Caco-2 (cell line): ENCODE measurements at regions not wholly inside any gene's neighbourhood (a gene's known extent, or its start where the extent isn't known, plus 50 kb on each side); places are given as distances from the start of the nearest gene placed in this dataset.

Experiments
- BruUV-seq: library from RNA; stranded (reverse); fragments of 400-500 nt; replicated peaks from 2 replicates; lab custom pipeline; 2021; lab: Mats Ljungman, UMichigan
- CTCF ChIA-PET: fragments of 300-600 bp; sonication (Branson Sonifier 250); formaldehyde crosslinking; loops from one replicate; lab custom pipeline; 2022; ENCODE audit warnings: antibody characterized with exemption; lab: Charles Lee
- POLR2A ChIA-PET: fragments of 300-600 bp; sonication (Branson Sonifier 250); formaldehyde crosslinking; loops from one replicate; lab custom pipeline; 2022; ENCODE audit warnings: antibody characterized with exemption; lab: Charles Lee
- DNase-seq, 2 experiments: peaks; one replicate each; pipeline versions ENCODE4 v3.0.0 to v3.0.0-alpha.2; 2020 to 2022
- H3K27me3 ChIP-seq: replicated peaks from 2 replicates; pipeline ENCODE4 v1.6.0; 2011; ENCODE audit warnings: low read length; ENCODE audit not compliant: control insufficient read depth, insufficient read depth
- H3K36me3 ChIP-seq: 2 replicates; pipeline ENCODE4 v1.5.1; 2011; ENCODE audit warnings: low read length; ENCODE audit not compliant: control insufficient read depth, insufficient read depth
- H3K4me1 ChIP-seq: fragments of 250-450 bp; sonication (Bioruptor Pico); 2 replicates; pipeline ENCODE4 v1.5.1; 2020; ENCODE audit warnings: mild to moderate bottlenecking
- H3K4me3 ChIP-seq: 2 replicates; pipeline ENCODE4 v1.5.1; 2011; ENCODE audit warnings: low read depth, mild to moderate bottlenecking, control low read depth, low read length
- H3K9me3 ChIP-seq: fragments of 250-450 bp; sonication (Bioruptor Pico); 2 replicates; pipeline ENCODE4 v1.5.1; 2020; ENCODE audit warnings: mild to moderate bottlenecking, moderate library complexity
- H3K27ac Mint-ChIP-seq: one replicate; pipeline ENCODE4 v1.8.0; 2022; ENCODE audit warnings: mixed read lengths; ENCODE audit not compliant: unreplicated experiment
- H3K27me3 Mint-ChIP-seq: one replicate; pipeline ENCODE4 v1.8.0; 2022; ENCODE audit warnings: mixed read lengths; ENCODE audit not compliant: insufficient read depth, unreplicated experiment
- H3K36me3 Mint-ChIP-seq: one replicate; pipeline ENCODE4 v1.8.0; 2022; ENCODE audit warnings: mild to moderate bottlenecking, mixed read lengths; ENCODE audit not compliant: insufficient read depth, unreplicated experiment
- H3K4me1 Mint-ChIP-seq: one replicate; pipeline ENCODE4 v1.8.0; 2022; ENCODE audit warnings: low read depth, mixed read lengths; ENCODE audit not compliant: unreplicated experiment
- H3K4me3 Mint-ChIP-seq: one replicate; pipeline ENCODE4 v1.8.0; 2022; ENCODE audit warnings: mild to moderate bottlenecking, moderate library complexity, mixed read lengths; ENCODE audit not compliant: unreplicated experiment
- H3K9me3 Mint-ChIP-seq: one replicate; pipeline ENCODE4 v1.8.0; 2022; ENCODE audit warnings: mixed read lengths; ENCODE audit not compliant: unreplicated experiment
- CTCF ChIP-seq, 2 experiments: fragments of 200-600 bp in 1 of 2; IDR thresholded peaks; 1 replicate in 1 of 2; 2 replicates in 1 of 2; pipeline versions ENCODE4 v1.5.1 to v1.8.0; 2011 to 2022; ENCODE audit warnings: antibody characterized with exemption in 1 of 2, control low read depth in 1 of 2, inconsistent platforms in 1 of 2, low read depth in 1 of 2, low read length in 1 of 2, mild to moderate bottlenecking in 1 of 2, moderate library complexity in 1 of 2; ENCODE audit not compliant: insufficient read depth in 1 of 2, severe bottlenecking in 1 of 2, unreplicated experiment in 1 of 2
- intact Hi-C: fragments of 100-400 bp; cut with micrococcal nuclease; formaldehyde crosslinking; loops from one replicate; pipeline ENCODE4 v1.10.0; 2022; ENCODE audit not compliant: unreplicated experiment

DNA sequence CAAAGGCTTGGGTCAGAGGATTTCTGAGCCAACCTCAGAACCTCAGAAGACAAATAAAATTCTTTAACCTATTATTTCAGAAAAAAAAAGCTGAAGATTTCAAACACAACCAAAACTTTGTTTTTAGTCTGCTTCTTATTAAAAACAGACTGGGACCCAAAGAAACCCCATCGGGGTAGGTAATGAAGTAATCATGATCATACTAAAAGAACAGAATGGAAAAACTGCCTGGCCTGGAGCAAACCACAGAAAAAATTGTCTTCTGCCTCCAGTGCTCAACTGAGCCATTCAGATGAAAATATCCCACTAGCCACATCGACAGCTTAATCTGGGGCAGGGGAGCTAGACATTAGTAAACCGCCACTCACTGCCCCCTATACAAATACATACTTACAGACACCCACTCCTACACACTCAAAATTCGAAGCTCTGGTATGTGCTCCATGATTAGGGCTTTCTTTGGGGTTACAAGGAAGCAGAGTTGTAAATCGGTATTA lies 76.5 kb downstream of the SDC1 start:
- intact Hi-C loops = no loop called here
- Histone ChIP-seq H3K4me3 (no peak overlapping the region), H3K27me3 (no peaks in the 10 kb centered on the region), H3K36me3 (no peaks in the 10 kb centered on the region), H3K4me1 (peaks cover 5% of the 10 kb centered on the region; the same call in 1 of the 2 replicates), H3K9me3 (no peaks in the 10 kb centered on the region)
- TF ChIP-seq CTCF (IDR thresholded peaks at IDR 0.05; ENCODE audit: insufficient read depth in 1 of 2, low read depth in 1 of 2, low read length in 1 of 2, severe bottlenecking in 1 of 2, unreplicated experiment in 1 of 2) = no peak
- Mint-ChIP-seq H3K27ac (no peak overlapping the region), H3K4me3 (no peak overlapping the region), H3K4me1 (peaks cover 6% of the 10 kb centered on the region), H3K36me3 (no peaks in the 10 kb centered on the region), H3K27me3 (no peaks in the 10 kb centered on the region), H3K9me3 (no peaks in the 10 kb centered on the region)
- ChIA-PET CTCF (no interaction called here), POLR2A (no interaction called here)
- BruUV-seq = no TSS peak
- DNase-seq = no peak

- no TSS peak for BruUV-seq
- Histone ChIP-seq H3K4me1 (no peaks in the 10 kb centered on the region), H3K27me3 (no peaks in the 10 kb centered on the region), H3K36me3 (no peaks in the 10 kb centered on the region), H3K9me3 (no peaks in the 10 kb centered on the region), H3K4me3 (no peak overlapping the region)
- Mint-ChIP-seq H3K4me3 (no peak overlapping the region), H3K27ac (no peak overlapping the region), H3K27me3 (no peaks in the 10 kb centered on the region), H3K9me3 (no peaks in the 10 kb centered on the region), H3K36me3 (no peaks in the 10 kb centered on the region), H3K4me1 (peaks cover 7% of the 10 kb centered on the region)
- intact Hi-C loops = no loop called here
- ChIA-PET POLR2A (no interaction called here), CTCF (interaction anchor here (0.6 kb wide), 1 partner anchor 40 kb away, joined by 4 read pairs; no protein-coding TSS in a partner anchor)
- DNase-seq = no peak
- no peak for TF ChIP-seq CTCF (IDR thresholded peaks at IDR 0.05; ENCODE audit: insufficient read depth in 1 of 2, low read depth in 1 of 2, low read length in 1 of 2, severe bottlenecking in 1 of 2, unreplicated experiment in 1 of 2)
Measured at GRCh38 chr2:20147351-20147750, 77.6 kb downstream of the SDC1 start.

DNA sequence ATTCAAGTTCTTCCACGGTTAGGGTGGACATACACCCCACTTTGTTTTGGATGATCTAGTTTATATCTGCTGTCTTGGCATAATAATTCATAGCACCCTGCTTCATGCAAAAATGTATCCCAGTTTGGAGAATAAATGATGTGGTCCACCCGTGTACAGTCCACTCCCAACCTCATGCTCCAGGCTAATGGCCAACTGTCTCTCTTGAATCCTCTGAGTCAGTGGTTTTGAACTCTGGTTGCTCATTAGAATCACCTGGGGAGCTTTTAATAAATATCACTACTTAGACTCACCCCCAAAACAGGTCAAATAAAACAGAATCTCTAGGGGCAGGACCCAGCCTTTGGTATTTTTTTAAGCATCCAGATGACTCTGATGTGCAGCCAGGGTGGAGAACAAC lies 78.5 kb downstream of the SDC1 start:
- DNase-seq = no peak
- Mint-ChIP-seq H3K4me3 (no peak overlapping the region), H3K27me3 (no peaks in the 10 kb centered on the region), H3K4me1 (peaks cover 7% of the 10 kb centered on the region), H3K27ac (no peak overlapping the region), H3K36me3 (no peaks in the 10 kb centered on the region), H3K9me3 (no peaks in the 10 kb centered on the region)
- TF ChIP-seq CTCF (IDR thresholded peaks at IDR 0.05; ENCODE audit: insufficient read depth in 1 of 2, low read depth in 1 of 2, low read length in 1 of 2, severe bottlenecking in 1 of 2, unreplicated experiment in 1 of 2) = no peak
- Histone ChIP-seq H3K4me3 (no peak overlapping the region), H3K4me1 (no peaks in the 10 kb centered on the region), H3K27me3 (no peaks in the 10 kb centered on the region), H3K9me3 (no peaks in the 10 kb centered on the region), H3K36me3 (no peaks in the 10 kb centered on the region)
- intact Hi-C loops = no loop called here
- BruUV-seq = no TSS peak
- CTCF ChIA-PET = no interaction called here
- POLR2A ChIA-PET = no interaction called here
